T-helper 17 cell (primary cell): ENCODE measurements at regions not wholly inside any gene's neighbourhood (a gene's known extent, or its start where the extent isn't known, plus 50 kb on each side); places are given as distances from the start of the nearest gene placed in this dataset.

Experiments used
- ATAC-seq: fragments of 150-1000 bp; cut with Tn5 transposase; 2 replicates; pipeline ENCODE4 v1.10.0; 2021; ENCODE audit warnings: mild to moderate bottlenecking, moderate library complexity
- DNase-seq, 3 donors: peaks; one replicate each; pipeline versions ENCODE4 v3.0.0 to v3.0.0-alpha.2; 2020 to 2021
- H3K9me3 ChIP-seq: one replicate; pipeline ENCODE4 v1.7.0; 2013; ENCODE audit warnings: low read length, mild to moderate bottlenecking; ENCODE audit not compliant: control insufficient read depth, poor library complexity, severe bottlenecking
- H3K27ac Mint-ChIP-seq: one replicate; pipeline ENCODE4 v1.8.0; 2022; ENCODE audit warnings: mild to moderate bottlenecking, moderate library complexity, mixed read lengths
- H3K27me3 Mint-ChIP-seq: one replicate; pipeline ENCODE4 v1.8.0; 2022; ENCODE audit warnings: mixed read lengths
- H3K36me3 Mint-ChIP-seq: one replicate; pipeline ENCODE4 v1.8.0; 2022; ENCODE audit warnings: low read depth, mixed read lengths
- H3K4me1 Mint-ChIP-seq: one replicate; pipeline ENCODE4 v1.8.0; 2022; ENCODE audit warnings: mild to moderate bottlenecking, mixed read lengths
- H3K4me3 Mint-ChIP-seq: one replicate; pipeline ENCODE4 v1.8.0; 2022; ENCODE audit warnings: mild to moderate bottlenecking, moderate library complexity, mixed read lengths

GRCh38 chr6:30832864-30833263 is 51.5 kb upstream of the DDR1 start:
- DNase-seq (no peak), ATAC-seq (no peak)
- H3K9me3 ChIP-seq = no peaks in the 10 kb centered on the region
- H3K4me3 Mint-ChIP-seq = no peak overlapping the region
- H3K27me3 Mint-ChIP-seq = no peaks in the 10 kb centered on the region
- peaks cover 48% of the 10 kb centered on the region for H3K4me1 Mint-ChIP-seq
- H3K36me3 Mint-ChIP-seq = peaks cover 3% of the 10 kb centered on the region
- H3K27ac Mint-ChIP-seq = no peak overlapping the region

GRCh38 chr6:30830438-30830837 is 53.9 kb upstream of the DDR1 start:
- H3K4me3 Mint-ChIP-seq = peak overlapping the region; percentile 99
- DNase-seq (no peak), ATAC-seq (peak; percentile 48)
- H3K9me3 ChIP-seq = no peaks in the 10 kb centered on the region
- no peaks in the 10 kb centered on the region for H3K27me3 Mint-ChIP-seq
- peak overlapping the region; percentile 98 for H3K27ac Mint-ChIP-seq
- peaks cover 5% of the 10 kb centered on the region for H3K36me3 Mint-ChIP-seq
- H3K4me1 Mint-ChIP-seq = peaks cover 61% of the 10 kb centered on the region

GRCh38 chr6:30829639-30830255 is 54.6 kb upstream of the DDR1 start:
- Mint-ChIP-seq H3K4me1 (peaks cover 58% of the 10 kb centered on the region), H3K27me3 (no peaks in the 10 kb centered on the region), H3K4me3 (peak overlapping the region; percentile 99), H3K36me3 (peaks cover 5% of the 10 kb centered on the region), H3K27ac (peak overlapping the region; percentile 98)
- DNase-seq (no peak), ATAC-seq (peak; percentile 27)
- no peaks in the 10 kb centered on the region for H3K9me3 ChIP-seq

GRCh38 chr6:30829033-30829432 is 55.3 kb upstream of the DDR1 start:
- ATAC-seq = no peak
- peak overlapping the region; percentile 98 for H3K27ac Mint-ChIP-seq
- DNase-seq = no peak
- no peaks in the 10 kb centered on the region for H3K27me3 Mint-ChIP-seq
- peaks cover 5% of the 10 kb centered on the region for H3K36me3 Mint-ChIP-seq
- peaks cover 59% of the 10 kb centered on the region for H3K4me1 Mint-ChIP-seq
- peak overlapping the region; percentile 99 for H3K4me3 Mint-ChIP-seq
- no peaks in the 10 kb centered on the region for H3K9me3 ChIP-seq

- DNase-seq (peak; percentile 57 to 75 (median 60)), ATAC-seq (peak; percentile 81)
- Mint-ChIP-seq H3K27ac (peak overlapping the region; percentile 98), H3K36me3 (peaks cover 7% of the 10 kb centered on the region), H3K27me3 (no peaks in the 10 kb centered on the region), H3K4me1 (peaks cover 64% of the 10 kb centered on the region), H3K4me3 (peak overlapping the region; percentile 99)
- H3K9me3 ChIP-seq = no peaks in the 10 kb centered on the region
These were observed 56.0 kb upstream of the DDR1 start for GRCh38 chr6:30828027-30828962.

- no peaks in the 10 kb centered on the region for H3K9me3 ChIP-seq
- ATAC-seq (no peak), DNase-seq (no peak)
- Mint-ChIP-seq H3K36me3 (peaks cover 9% of the 10 kb centered on the region), H3K27me3 (no peaks in the 10 kb centered on the region), H3K4me1 (peaks cover 69% of the 10 kb centered on the region), H3K4me3 (peak overlapping the region; percentile 47), H3K27ac (peak overlapping the region; percentile 83)
These were observed 57.4 kb upstream of the DDR1 start for GRCh38 chr6:30826961-30827342.

- peak overlapping the region; percentile 83 for H3K27ac Mint-ChIP-seq
- H3K4me3 Mint-ChIP-seq = no peak overlapping the region
- no peaks in the 10 kb centered on the region for H3K9me3 ChIP-seq
- H3K36me3 Mint-ChIP-seq = peaks cover 6% of the 10 kb centered on the region
- no peaks in the 10 kb centered on the region for H3K27me3 Mint-ChIP-seq
- ATAC-seq (no peak), DNase-seq (no peak)
- peaks cover 62% of the 10 kb centered on the region for H3K4me1 Mint-ChIP-seq
These were observed 59.6 kb upstream of the DDR1 start for GRCh38 chr6:30824698-30825097.

GRCh38 chr6:30823534-30823865 is 60.8 kb upstream of the DDR1 start:
- Mint-ChIP-seq H3K4me3 (no peak overlapping the region), H3K36me3 (peaks cover 6% of the 10 kb centered on the region), H3K27ac (peak overlapping the region; percentile 83), H3K27me3 (no peaks in the 10 kb centered on the region), H3K4me1 (peaks cover 59% of the 10 kb centered on the region)
- H3K9me3 ChIP-seq = no peaks in the 10 kb centered on the region
- no peak for DNase-seq
- ATAC-seq = no peak

GRCh38 chr6:30821862-30822784 is 62.2 kb upstream of the DDR1 start:
- H3K27ac Mint-ChIP-seq = peak overlapping the region; percentile 83
- peak; percentile 37 for ATAC-seq

GRCh38 chr6:30820193-30820592 is 64.1 kb upstream of the DDR1 start:
- no peak for DNase-seq
- Mint-ChIP-seq H3K27ac (peak overlapping the region; percentile 82), H3K4me1 (peaks cover 57% of the 10 kb centered on the region), H3K36me3 (peaks cover 4% of the 10 kb centered on the region), H3K27me3 (no peaks in the 10 kb centered on the region), H3K4me3 (no peak overlapping the region)
- H3K9me3 ChIP-seq = no peaks in the 10 kb centered on the region
- no peak for ATAC-seq

More at GRCh38 chr6:30821862-30822784, 62.2 kb upstream of the DDR1 start:
- no peak overlapping the region for H3K4me3 Mint-ChIP-seq
- H3K27me3 Mint-ChIP-seq = no peaks in the 10 kb centered on the region
- H3K9me3 ChIP-seq = no peaks in the 10 kb centered on the region
- peaks cover 6% of the 10 kb centered on the region for H3K36me3 Mint-ChIP-seq
- peaks cover 57% of the 10 kb centered on the region for H3K4me1 Mint-ChIP-seq
- DNase-seq = no peak

GRCh38 chr6:30819297-30819917 is 64.9 kb upstream of the DDR1 start:
- H3K27me3 Mint-ChIP-seq = no peaks in the 10 kb centered on the region
- H3K36me3 Mint-ChIP-seq = peaks cover 4% of the 10 kb centered on the region
- H3K27ac Mint-ChIP-seq = peak overlapping the region; percentile 82
- peaks cover 57% of the 10 kb centered on the region for H3K4me1 Mint-ChIP-seq
- ATAC-seq (no peak), DNase-seq (no peak)
- no peak overlapping the region for H3K4me3 Mint-ChIP-seq
- no peaks in the 10 kb centered on the region for H3K9me3 ChIP-seq

- no peak for ATAC-seq
These were observed 65.9 kb upstream of the DDR1 start for GRCh38 chr6:30818391-30818841.

More at GRCh38 chr6:30818391-30818841, 65.9 kb upstream of the DDR1 start:
- Mint-ChIP-seq H3K4me3 (no peak overlapping the region), H3K36me3 (peaks cover 3% of the 10 kb centered on the region), H3K4me1 (peaks cover 59% of the 10 kb centered on the region), H3K27me3 (no peaks in the 10 kb centered on the region), H3K27ac (no peak overlapping the region)
- DNase-seq = no peak
- no peaks in the 10 kb centered on the region for H3K9me3 ChIP-seq
